OCI-LY3 (cell line): ENCODE measurements at regions not wholly inside any gene's neighbourhood (a gene's known extent, or its start where the extent isn't known, plus 50 kb on each side); places are given as distances from the start of the nearest gene placed in this dataset.

Source experiments
- H2AFZ ChIP-seq: fragments of 200-600, 300-600 bp; shearing (Covaris generic); 2 replicates; pipeline ENCODE4 v1.6.0; 2014; ENCODE audit warnings: antibody characterized with exemption, low read depth, low read length
- H3K27ac ChIP-seq: fragments of 200-600, 300-600 bp; sonication (generic); 2 replicates; pipeline ENCODE4 v1.5.1; 2014; ENCODE audit warnings: mild to moderate bottlenecking, low read length, moderate library complexity, mixed read lengths
- H3K27me3 ChIP-seq: fragments of 200-600, 300-600 bp; sonication (generic); 2 replicates; pipeline ENCODE4 v1.6.1; 2014; ENCODE audit warnings: low read depth, low read length, mixed read lengths
- H3K36me3 ChIP-seq: fragments of 200-600, 300-600 bp; sonication (generic); replicated peaks from 2 replicates; pipeline ENCODE3; 2014; ENCODE audit warnings: low read depth, low read length, mixed read lengths
- H3K4me1 ChIP-seq: fragments of 300-600, 200-600 bp; sonication (generic); 2 replicates; pipeline ENCODE4 v1.6.1; 2014; ENCODE audit warnings: low read length, mixed read lengths
- H3K4me2 ChIP-seq: fragments of 200-600, 300-600 bp; sonication (generic); 2 replicates; pipeline ENCODE4 v1.6.1; 2014; ENCODE audit warnings: low read length, mixed read lengths
- H3K4me3 ChIP-seq: fragments of 300-600, 200-600 bp; sonication (generic); 2 replicates; pipeline ENCODE4 v1.5.1; 2014; ENCODE audit warnings: antibody characterized with exemption, mild to moderate bottlenecking, low read length, moderate library complexity
- H3K79me2 ChIP-seq: fragments of 300-600, 200-600 bp; shearing (Covaris generic); 2 replicates; pipeline ENCODE4 v1.6.1; 2014; ENCODE audit warnings: mild to moderate bottlenecking, low read length, mixed read lengths
- H3K9ac ChIP-seq: fragments of 300-600, 200-600 bp; shearing (Covaris generic); 2 replicates; pipeline ENCODE4 v1.6.0; 2014; ENCODE audit warnings: mild to moderate bottlenecking, low read length, moderate library complexity
- H3K9me3 ChIP-seq: fragments of 200-600, 300-600 bp; shearing (Covaris generic); 2 replicates; pipeline ENCODE4 v1.6.1; 2014; ENCODE audit warnings: low read length, mixed read lengths; ENCODE audit not compliant: insufficient read depth
- H4K20me1 ChIP-seq: fragments of 200-600, 300-600 bp; sonication (generic); 2 replicates; pipeline ENCODE4 v1.6.1; 2016; ENCODE audit warnings: low read length, mixed read lengths; ENCODE audit not compliant: insufficient read depth
- EZH2phosphoT487 ChIP-seq: fragments of 200-600 bp; shearing (Covaris generic); IDR thresholded peaks from 2 replicates; pipeline ENCODE4 v1.6.1; 2018; ENCODE audit warnings: antibody characterized with exemption, mixed run types, low read depth
- TF ChIP-seq, protein P1 (sequence below): fragments of 200-600, 300-600 bp; sonication (generic); IDR thresholded peaks from 2 replicates; pipeline ENCODE4 v1.5.1; 2014; ENCODE audit warnings: antibody characterized with exemption, low read length, low read depth

DNA sequence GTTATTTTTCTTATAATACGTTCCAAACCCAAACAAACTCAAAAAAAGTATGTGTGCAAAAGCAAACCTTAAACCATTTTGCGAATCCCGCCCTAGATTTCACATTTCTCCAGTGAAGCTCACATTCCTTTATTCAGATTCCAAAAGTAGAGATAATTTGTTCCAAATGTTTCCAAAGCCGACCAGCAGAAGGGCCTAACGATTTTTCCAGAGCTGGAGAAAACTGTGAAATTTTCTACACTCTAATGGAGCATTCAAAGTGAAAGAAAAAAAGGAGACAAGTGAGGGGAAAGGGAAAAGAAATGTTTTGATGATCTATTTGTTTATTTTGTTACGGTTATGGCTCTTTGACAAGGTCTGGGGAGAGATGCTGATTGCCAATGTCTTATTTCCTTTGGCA lies 286.5 kb upstream of the SLC14A2 start:
- Histone ChIP-seq H3K27ac (no peak overlapping the region), H4K20me1 (no peaks in the 10 kb centered on the region), H3K4me2 (no peak overlapping the region), H3K4me3 (no peak overlapping the region), H3K79me2 (no peaks in the 10 kb centered on the region), H3K27me3 (peaks cover 35% of the 10 kb centered on the region), H3K36me3 (no peaks in the 10 kb centered on the region), H3K9me3 (no peaks in the 10 kb centered on the region), H3K9ac (no peak overlapping the region), H2AFZ (no peak overlapping the region), H3K4me1 (no peaks in the 10 kb centered on the region)
- no peak for TF ChIP-seq EZH2phosphoT487
- TF ChIP-seq, protein P1, sequence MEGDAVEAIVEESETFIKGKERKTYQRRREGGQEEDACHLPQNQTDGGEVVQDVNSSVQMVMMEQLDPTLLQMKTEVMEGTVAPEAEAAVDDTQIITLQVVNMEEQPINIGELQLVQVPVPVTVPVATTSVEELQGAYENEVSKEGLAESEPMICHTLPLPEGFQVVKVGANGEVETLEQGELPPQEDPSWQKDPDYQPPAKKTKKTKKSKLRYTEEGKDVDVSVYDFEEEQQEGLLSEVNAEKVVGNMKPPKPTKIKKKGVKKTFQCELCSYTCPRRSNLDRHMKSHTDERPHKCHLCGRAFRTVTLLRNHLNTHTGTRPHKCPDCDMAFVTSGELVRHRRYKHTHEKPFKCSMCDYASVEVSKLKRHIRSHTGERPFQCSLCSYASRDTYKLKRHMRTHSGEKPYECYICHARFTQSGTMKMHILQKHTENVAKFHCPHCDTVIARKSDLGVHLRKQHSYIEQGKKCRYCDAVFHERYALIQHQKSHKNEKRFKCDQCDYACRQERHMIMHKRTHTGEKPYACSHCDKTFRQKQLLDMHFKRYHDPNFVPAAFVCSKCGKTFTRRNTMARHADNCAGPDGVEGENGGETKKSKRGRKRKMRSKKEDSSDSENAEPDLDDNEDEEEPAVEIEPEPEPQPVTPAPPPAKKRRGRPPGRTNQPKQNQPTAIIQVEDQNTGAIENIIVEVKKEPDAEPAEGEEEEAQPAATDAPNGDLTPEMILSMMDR, result no peak

GRCh38 chr18:45329316-45329715 lies 286.0 kb upstream of the SLC14A2 start:
- Histone ChIP-seq H3K27ac (no peak overlapping the region), H3K9ac (no peak overlapping the region), H4K20me1 (no peaks in the 10 kb centered on the region), H3K27me3 (peaks cover 35% of the 10 kb centered on the region), H3K9me3 (no peaks in the 10 kb centered on the region), H2AFZ (no peak overlapping the region), H3K79me2 (no peaks in the 10 kb centered on the region), H3K4me1 (no peaks in the 10 kb centered on the region), H3K36me3 (no peaks in the 10 kb centered on the region), H3K4me3 (no peak overlapping the region), H3K4me2 (no peak overlapping the region)
- TF ChIP-seq EZH2phosphoT487, result no peak

DNA sequence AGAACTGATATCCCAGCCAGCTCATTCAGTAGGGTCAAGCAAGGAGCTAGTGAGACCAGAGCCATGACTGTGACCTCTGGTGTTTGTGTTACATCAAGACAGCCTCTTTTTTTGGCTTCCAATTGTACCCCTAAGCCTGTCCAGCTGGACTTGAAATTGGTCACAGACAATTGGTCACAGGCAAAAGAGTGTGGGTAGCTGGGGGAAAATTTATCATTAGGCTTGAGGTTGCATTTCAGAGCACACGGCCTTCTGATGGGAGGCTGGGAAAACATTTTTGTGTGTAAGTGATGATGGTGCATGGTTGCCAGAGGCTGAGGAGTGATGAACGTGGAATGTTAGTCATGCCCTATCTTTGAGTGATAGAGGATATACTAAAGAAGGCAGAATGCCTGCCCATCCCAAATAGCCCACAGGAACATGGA lies 285.1 kb upstream of the SLC14A2 start:
- H3K36me3 ChIP-seq, result no peaks in the 10 kb centered on the region
- H3K4me1 ChIP-seq, result no peaks in the 10 kb centered on the region
- TF ChIP-seq, protein P1, result no peak
- no peak for TF ChIP-seq EZH2phosphoT487
- no peaks in the 10 kb centered on the region for H3K79me2 ChIP-seq
- H3K27ac ChIP-seq, result no peak overlapping the region
- no peak overlapping the region for H3K4me3 ChIP-seq
- H3K4me2 ChIP-seq, result no peak overlapping the region
- H3K9ac ChIP-seq, result no peak overlapping the region
- H2AFZ ChIP-seq, result no peak overlapping the region
- no peaks in the 10 kb centered on the region for H3K9me3 ChIP-seq
- no peaks in the 10 kb centered on the region for H4K20me1 ChIP-seq
- H3K27me3 ChIP-seq, result peaks cover 41% of the 10 kb centered on the region

GRCh38 chr18:45332871-45333270 lies 282.4 kb upstream of the SLC14A2 start:
- Histone ChIP-seq H3K9me3 (no peaks in the 10 kb centered on the region), H3K9ac (no peak overlapping the region), H3K36me3 (no peaks in the 10 kb centered on the region), H3K27ac (no peak overlapping the region), H4K20me1 (no peaks in the 10 kb centered on the region), H2AFZ (no peak overlapping the region), H3K4me3 (no peak overlapping the region), H3K27me3 (peaks cover 60% of the 10 kb centered on the region), H3K4me2 (no peak overlapping the region), H3K79me2 (no peaks in the 10 kb centered on the region), H3K4me1 (no peaks in the 10 kb centered on the region)
- no peak for TF ChIP-seq EZH2phosphoT487

GRCh38 chr18:45334191-45334590 lies 281.1 kb upstream of the SLC14A2 start:
- TF ChIP-seq EZH2phosphoT487, result no peak
- TF ChIP-seq, protein P1, result no peak
- no peaks in the 10 kb centered on the region for H3K36me3 ChIP-seq
- H4K20me1 ChIP-seq, result no peaks in the 10 kb centered on the region
- H2AFZ ChIP-seq, result no peak overlapping the region
- no peaks in the 10 kb centered on the region for H3K79me2 ChIP-seq
- peaks cover 55% of the 10 kb centered on the region for H3K27me3 ChIP-seq
- H3K4me3 ChIP-seq, result no peak overlapping the region
- no peak overlapping the region for H3K9ac ChIP-seq
- no peaks in the 10 kb centered on the region for H3K9me3 ChIP-seq
- H3K4me1 ChIP-seq, result no peaks in the 10 kb centered on the region
- H3K4me2 ChIP-seq, result no peak overlapping the region
- no peak overlapping the region for H3K27ac ChIP-seq
